ENCODE measurements at regions not wholly inside any gene's neighbourhood (a gene's known extent, or its start where the extent isn't known, plus 50 kb on each side); places are given as distances from the start of the nearest gene placed in this dataset.

GRCh38 chr4:170248029-170248428, 158.3 kb upstream of the AADAT start:
- TF ChIP-seq EZH2 (IDR thresholded peaks at IDR 0.05; ENCODE audit: borderline replicate concordance, insufficient read depth, low read length, poor library complexity, severe bottlenecking) = no peak
- TF ChIP-seq, protein P1, sequence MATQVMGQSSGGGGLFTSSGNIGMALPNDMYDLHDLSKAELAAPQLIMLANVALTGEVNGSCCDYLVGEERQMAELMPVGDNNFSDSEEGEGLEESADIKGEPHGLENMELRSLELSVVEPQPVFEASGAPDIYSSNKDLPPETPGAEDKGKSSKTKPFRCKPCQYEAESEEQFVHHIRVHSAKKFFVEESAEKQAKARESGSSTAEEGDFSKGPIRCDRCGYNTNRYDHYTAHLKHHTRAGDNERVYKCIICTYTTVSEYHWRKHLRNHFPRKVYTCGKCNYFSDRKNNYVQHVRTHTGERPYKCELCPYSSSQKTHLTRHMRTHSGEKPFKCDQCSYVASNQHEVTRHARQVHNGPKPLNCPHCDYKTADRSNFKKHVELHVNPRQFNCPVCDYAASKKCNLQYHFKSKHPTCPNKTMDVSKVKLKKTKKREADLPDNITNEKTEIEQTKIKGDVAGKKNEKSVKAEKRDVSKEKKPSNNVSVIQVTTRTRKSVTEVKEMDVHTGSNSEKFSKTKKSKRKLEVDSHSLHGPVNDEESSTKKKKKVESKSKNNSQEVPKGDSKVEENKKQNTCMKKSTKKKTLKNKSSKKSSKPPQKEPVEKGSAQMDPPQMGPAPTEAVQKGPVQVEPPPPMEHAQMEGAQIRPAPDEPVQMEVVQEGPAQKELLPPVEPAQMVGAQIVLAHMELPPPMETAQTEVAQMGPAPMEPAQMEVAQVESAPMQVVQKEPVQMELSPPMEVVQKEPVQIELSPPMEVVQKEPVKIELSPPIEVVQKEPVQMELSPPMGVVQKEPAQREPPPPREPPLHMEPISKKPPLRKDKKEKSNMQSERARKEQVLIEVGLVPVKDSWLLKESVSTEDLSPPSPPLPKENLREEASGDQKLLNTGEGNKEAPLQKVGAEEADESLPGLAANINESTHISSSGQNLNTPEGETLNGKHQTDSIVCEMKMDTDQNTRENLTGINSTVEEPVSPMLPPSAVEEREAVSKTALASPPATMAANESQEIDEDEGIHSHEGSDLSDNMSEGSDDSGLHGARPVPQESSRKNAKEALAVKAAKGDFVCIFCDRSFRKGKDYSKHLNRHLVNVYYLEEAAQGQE (IDR thresholded peaks at IDR 0.05; ENCODE audit: borderline replicate concordance) = no peak
- no peak for TF ChIP-seq SMC3 (conservative IDR thresholded peaks at IDR 0.05; ENCODE audit: poor library complexity)
- no peak for TF ChIP-seq TAF1 (IDR thresholded peaks at IDR 0.05; ENCODE audit: low read depth)
- no peak for TF ChIP-seq CTCF (IDR thresholded peaks at IDR 0.05; ENCODE audit: poor library complexity, severe bottlenecking)
- no peak for TF ChIP-seq POLR2AphosphoS5 (IDR thresholded peaks at IDR 0.05)
